IMR-90 (cell line): ENCODE measurements at regions not wholly inside any gene's neighbourhood (a gene's known extent, or its start where the extent isn't known, plus 50 kb on each side); places are given as distances from the start of the nearest gene placed in this dataset.

Experiments
- ATAC-seq: fragments of 200-7000 bp; cut with Tn5 transposase; 2 replicates; pipeline ENCODE4 v1.9.1; 2020; ENCODE audit warnings: low read depth, mild to moderate bottlenecking, moderate library complexity
- BruUV-seq: library from RNA; stranded (reverse); fragments of 400-500 nt; replicated peaks from 2 replicates; lab custom pipeline; 2021; lab: Mats Ljungman, UMichigan
- CTCF ChIA-PET: fragments of 300-600 bp; formaldehyde crosslinking; extraction: SDS; loops from one replicate; lab custom pipeline; 2021; ENCODE audit warnings: antibody characterized with exemption; lab: Yijun Ruan, JAX
- POLR2A ChIA-PET: fragments of 300-600 bp; sonication (Branson Sonifier 250); formaldehyde crosslinking; loops from one replicate; lab custom pipeline; 2022; ENCODE audit warnings: antibody characterized with exemption; ENCODE audit not compliant: unreplicated experiment; lab: Charles Lee
- DNase-seq: peaks from one replicate; pipeline ENCODE4 v3.0.0; 2013
- H2AFZ ChIP-seq: replicated peaks from 2 replicates; pipeline ENCODE3; 2013; ENCODE audit warnings: low read length, mild to moderate bottlenecking; ENCODE audit not compliant: poor library complexity
- H2AK5ac ChIP-seq: 2 replicates; pipeline ENCODE4 v1.6.1; 2013; ENCODE audit warnings: low read depth, low read length, inconsistent platforms
- H2AK9ac ChIP-seq: replicated peaks from 2 replicates; pipeline ENCODE3; 2013; ENCODE audit warnings: mild to moderate bottlenecking, low read depth, low read length, moderate library complexity; ENCODE audit not compliant: poor library complexity
- H2BK120ac ChIP-seq: 2 replicates; pipeline ENCODE4 v1.6.1; 2013; ENCODE audit warnings: low read depth, low read length, inconsistent platforms
- H2BK15ac ChIP-seq: 3 replicates; pipeline ENCODE4 v1.6.1; 2013; ENCODE audit warnings: low read depth, low read length, inconsistent platforms
- H2BK20ac ChIP-seq: 2 replicates; pipeline ENCODE4 v1.6.1; 2013; ENCODE audit warnings: low read depth, mild to moderate bottlenecking, inconsistent platforms, low read length, moderate library complexity
- H2BK5ac ChIP-seq: 2 replicates; pipeline ENCODE4 v1.6.1; 2013; ENCODE audit warnings: mild to moderate bottlenecking, low read depth, low read length, inconsistent platforms; ENCODE audit not compliant: poor library complexity, severe bottlenecking
- H3K14ac ChIP-seq: replicated peaks from 2 replicates; pipeline ENCODE4 v1.6.1; 2013; ENCODE audit warnings: low read depth, low read length, inconsistent platforms
- H3K18ac ChIP-seq: 2 replicates; pipeline ENCODE4 v1.6.1; 2013; ENCODE audit warnings: low read depth, low read length, control low read depth
- H3K23ac ChIP-seq: 2 replicates; pipeline ENCODE4 v1.6.1; 2013; ENCODE audit warnings: low read depth, low read length, inconsistent platforms
- H3K27ac ChIP-seq: 2 replicates; pipeline ENCODE4 v1.5.1; 2013; ENCODE audit warnings: mild to moderate bottlenecking, control low read depth, low read length; ENCODE audit not compliant: insufficient read depth
- H3K27me3 ChIP-seq: 2 replicates; pipeline ENCODE4 v1.6.1; 2013; ENCODE audit warnings: low read length; ENCODE audit not compliant: control insufficient read depth, insufficient read depth
- H3K36me3 ChIP-seq: 2 replicates; pipeline ENCODE4 v1.6.1; 2013; ENCODE audit warnings: low read length, mixed read lengths; ENCODE audit not compliant: control insufficient read depth, insufficient read depth
- H3K4ac ChIP-seq: 2 replicates; pipeline ENCODE4 v1.6.1; 2013; ENCODE audit warnings: low read depth, low read length, inconsistent platforms
- H3K4me1 ChIP-seq: 2 replicates; pipeline ENCODE4 v1.6.1; 2013; ENCODE audit warnings: low read length, mixed read lengths; ENCODE audit not compliant: control insufficient read depth, insufficient read depth
- H3K4me2 ChIP-seq: 2 replicates; pipeline ENCODE4 v1.6.1; 2013; ENCODE audit warnings: low read depth, mild to moderate bottlenecking, control low read depth, low read length, moderate library complexity
- H3K4me3 ChIP-seq: 2 replicates; pipeline ENCODE4 v1.5.1; 2013; ENCODE audit warnings: low read depth, mild to moderate bottlenecking, control low read depth, low read length, moderate library complexity; ENCODE audit not compliant: insufficient read depth
- H3K56ac ChIP-seq: 2 replicates; pipeline ENCODE4 v1.6.1; 2013; ENCODE audit warnings: low read length, inconsistent platforms; ENCODE audit not compliant: insufficient read depth; ENCODE audit errors: extremely low read depth
- H3K79me1 ChIP-seq, 2 experiments: 2 replicates each; pipeline ENCODE4 v1.6.1; 2013; ENCODE audit warnings: low read length in 2 of 2, inconsistent platforms in 1 of 2, low read depth in 1 of 2
- H3K9ac ChIP-seq: 2 replicates; pipeline ENCODE4 v1.6.1; 2013; ENCODE audit warnings: low read depth, low read length, control low read depth
- H3K9me1 ChIP-seq: 2 replicates; pipeline ENCODE4 v1.6.1; 2013; ENCODE audit warnings: low read length, inconsistent platforms; ENCODE audit not compliant: insufficient read depth
- H3K9me3 ChIP-seq: 2 replicates; pipeline ENCODE4 v1.6.1; 2013; ENCODE audit warnings: low read length; ENCODE audit not compliant: control insufficient read depth, insufficient read depth
- H4K20me1 ChIP-seq: 2 replicates; pipeline ENCODE4 v1.6.1; 2013; ENCODE audit warnings: low read length, inconsistent platforms; ENCODE audit not compliant: insufficient read depth
- H4K5ac ChIP-seq: 2 replicates; pipeline ENCODE4 v1.6.1; 2013; ENCODE audit warnings: mild to moderate bottlenecking, low read depth, low read length, control low read depth
- H4K8ac ChIP-seq, 2 experiments: 2 replicates each; pipeline ENCODE4 v1.6.1; 2013; ENCODE audit warnings: low read depth in 2 of 2, low read length in 2 of 2, control low read depth in 1 of 2, inconsistent platforms in 1 of 2
- H4K91ac ChIP-seq: 2 replicates; pipeline ENCODE4 v1.6.1; 2013; ENCODE audit warnings: low read depth, low read length, inconsistent platforms; ENCODE audit not compliant: insufficient read depth
- CTCF ChIP-seq: conservative IDR thresholded peaks from 2 replicates; pipeline ENCODE4 v1.5.1; 2012; ENCODE audit warnings: mild to moderate bottlenecking, low read depth, low read length, improper control_type of control experiment
- RAD21 ChIP-seq: IDR thresholded peaks from 2 replicates; pipeline ENCODE4 v1.6.1; 2012; ENCODE audit warnings: low read length, improper control_type of control experiment
- RCOR1 ChIP-seq: IDR thresholded peaks from 2 replicates; pipeline ENCODE4 v1.6.1; 2012; ENCODE audit warnings: mild to moderate bottlenecking, low read length, improper control_type of control experiment; ENCODE audit not compliant: insufficient replicate concordance
- SMC3 ChIP-seq: fragments of 150-350 bp; IDR thresholded peaks from 2 replicates; pipeline ENCODE4 v1.6.1; 2016; ENCODE audit warnings: low read depth, mild to moderate bottlenecking, antibody characterized with exemption, low read length, moderate library complexity
- WGBS, 2 experiments: methylation state at CpG; one replicate each; pipeline versions ENCODE4 v1.1.5 to v1.1.7; 2013; ENCODE audit warnings: missing lambda C conversion rate in 2 of 2; ENCODE audit not compliant: insufficient read length in 1 of 2; ENCODE audit errors: extremely low coverage in 2 of 2; 5-methylcytosine and 5-hydroxymethylcytosine counted together
- dilution Hi-C: fragments of 300-500 bp; cut with HindIII; formaldehyde crosslinking; loops from one replicate; pipeline ENCODE4 v1.14.3; 2018; ENCODE audit warnings: low sequenced_read_pairs; ENCODE audit not compliant: unreplicated experiment
- in situ Hi-C: fragments of 300-500 bp; cut with MboI; formaldehyde crosslinking; loops from 3 replicates; pipeline ENCODE4 v1.14.3; 2019; ENCODE audit warnings: low sequenced_read_pairs, inconsistent platforms, mixed read lengths
- intact Hi-C: fragments of 100-400 bp; cut with micrococcal nuclease; formaldehyde crosslinking; loops from 2 replicates; pipeline ENCODE4 v1.10.0; 2022

DNA sequence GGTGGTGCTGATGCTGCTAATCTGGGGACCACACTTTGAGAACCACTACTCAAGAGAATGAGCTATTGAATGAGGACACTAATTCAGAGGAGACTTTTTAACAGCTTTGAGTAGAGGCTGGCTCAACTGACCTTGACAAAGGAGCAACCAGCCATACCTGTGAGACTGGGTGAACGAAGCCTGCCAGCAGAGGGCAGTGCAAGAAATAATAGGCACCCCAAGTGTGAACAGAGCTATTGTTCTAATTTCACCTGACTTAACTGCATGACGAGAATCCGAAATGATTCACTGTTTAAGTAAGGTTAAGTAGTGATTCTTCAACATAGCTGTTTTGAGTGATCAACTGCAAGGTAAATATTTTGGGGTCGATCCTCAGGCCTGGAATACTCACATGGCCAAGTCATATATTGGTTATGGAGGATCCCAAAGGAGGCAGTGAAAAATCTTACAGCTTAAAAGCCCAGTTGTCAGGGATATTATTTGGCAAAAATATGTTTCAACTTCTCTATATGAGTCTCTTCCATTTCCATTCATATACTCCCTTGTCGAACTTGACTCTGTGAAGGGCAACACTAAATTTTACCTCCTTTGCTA is 550.5 kb upstream of the MARCKS start:
- Histone ChIP-seq H3K23ac (no peak overlapping the region), H2BK15ac (0 out of 3 replicates have a peak overlapping the region, but pooled peaks have one; percentile 32), H3K18ac (no peak overlapping the region), H3K9me1 (no peaks in the 10 kb centered on the region), H2AK9ac (no peak overlapping the region), H3K27ac (no peak overlapping the region), H4K8ac (no peak overlapping the region; a peak in 1 of 4 replicates), H2BK5ac (no peak overlapping the region), H3K79me1 (no peaks in the 10 kb centered on the region), H2AK5ac (no peak overlapping the region), H4K91ac (0 out of 2 replicates have a peak overlapping the region, but pooled peaks have one; percentile 31), H2BK20ac (no peak overlapping the region), H3K9me3 (no peaks in the 10 kb centered on the region), H3K4me2 (no peak overlapping the region), H3K27me3 (no peaks in the 10 kb centered on the region), H3K36me3 (no peaks in the 10 kb centered on the region), H3K9ac (no peak overlapping the region), H2BK120ac (peak overlapping the region; percentile 18), H2AFZ (no peak overlapping the region), H3K4me1 (no peaks in the 10 kb centered on the region), H3K4me3 (no peak overlapping the region), H3K56ac (no peak overlapping the region), H3K14ac (no peak overlapping the region), H3K4ac (peak overlapping the region; percentile 10; the same call in 1 of the 2 replicates), H4K20me1 (no peaks in the 10 kb centered on the region), H4K5ac (no peak overlapping the region)
- 54% methylated on average over 2 of the region's 5 CpGs; no CpG with 5 or more reads in 1 of the 2 experiments for WGBS, 2 experiments
- ATAC-seq (no peak), DNase-seq (no peak)
- dilution Hi-C loops (no loop called here), in situ Hi-C loops (no loop called here), intact Hi-C loops (no loop called here)
- no peak for TF ChIP-seq RCOR1
- peak; percentile 31 for TF ChIP-seq CTCF
- TF ChIP-seq SMC3: 0 out of 2 replicates have a peak, but pooled peaks have one; percentile 25
- TF ChIP-seq RAD21: peak; percentile 39; the same call in 1 of the 2 replicates
- CTCF ChIA-PET: interaction anchor here (1.1 to 1.2 kb wide), 2 partner anchors 12 to 22 kb away, joined by 3 to 4 read pairs; no protein-coding TSS in a partner anchor
- POLR2A ChIA-PET: no interaction called here
- no TSS peak for BruUV-seq
